ENCODE measurements at regions not wholly inside any gene's neighbourhood (a gene's known extent, or its start where the extent isn't known, plus 50 kb on each side); places are given as distances from the start of the nearest gene placed in this dataset.

DNA sequence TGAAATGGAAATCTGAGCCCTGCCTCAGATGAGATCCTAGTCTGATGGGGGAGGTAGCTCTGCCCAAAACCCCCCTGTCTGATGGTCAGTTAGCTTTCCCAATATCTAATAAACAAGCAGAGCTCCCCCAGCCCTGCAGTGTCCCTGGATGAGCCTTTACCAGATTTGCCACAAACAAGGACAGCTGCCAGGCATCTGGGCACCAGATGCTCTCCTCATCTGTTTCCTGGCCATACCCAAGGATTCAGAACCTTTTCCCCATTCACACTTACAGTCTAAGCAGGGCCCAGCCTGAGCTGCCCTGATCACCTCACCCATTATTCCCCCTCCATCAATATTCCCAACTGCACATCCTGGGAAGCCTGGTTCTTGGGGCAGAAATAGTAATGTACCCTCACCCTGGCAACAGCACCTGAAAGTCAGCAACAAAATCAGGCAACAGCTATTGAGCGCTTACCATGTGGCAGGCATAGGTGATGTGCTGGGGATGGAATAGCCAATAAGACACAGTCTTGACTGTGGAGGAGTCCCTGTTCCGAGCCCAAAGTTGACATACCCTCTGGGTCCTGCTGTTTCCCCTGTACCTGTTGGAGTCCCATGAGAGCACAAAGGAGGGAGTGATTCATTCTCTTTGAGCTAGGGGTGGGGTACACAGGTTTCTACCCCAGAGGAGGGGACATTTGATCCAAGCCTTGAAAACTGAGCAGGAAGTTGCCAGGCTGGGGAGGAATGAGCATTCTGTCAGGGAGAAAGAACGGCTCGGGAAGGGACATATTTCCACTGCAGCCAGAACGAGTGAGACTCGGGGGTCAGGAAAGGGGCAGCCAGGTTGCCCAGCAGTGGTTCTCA is 147.4 kb downstream of the TMEM132E start:
- 13% methylated on average over 4 of the region's 6 CpGs for WGBS (ENCODE audit: low lambda C conversion rate)
- in situ Hi-C loops (cut with HindIII; ENCODE audit: extremely low pct_ligation_motif_present, low pct_unique_long_range_greater_than_20kb) = no loop called here
- no peaks in the 10 kb centered on the region for H3K79me2 ChIP-seq (ENCODE audit: insufficient read depth, low read length)
- no peak for ATAC-seq
- no peak for DNase-seq (ENCODE audit: low spot score)
- H3K4me1 ChIP-seq (ENCODE audit: insufficient read depth, low read length) = no peaks in the 10 kb centered on the region
- H3K9me3 ChIP-seq (ENCODE audit: low read length) = no peaks in the 10 kb centered on the region
- no peak overlapping the region for H3K4me3 ChIP-seq (replicated peaks in 1 of 3; ENCODE audit: insufficient read depth in 1 of 3, low read depth in 2 of 3, low read length in 3 of 3)
- ChIA-PET POLR2A (no interaction called here), CTCF (ENCODE audit: low intra/inter-chr PET ratio, low total read pairs) (no interaction called here)
- intact Hi-C loops (cut with micrococcal nuclease; ENCODE audit: unreplicated experiment) = no loop called here
- no peak overlapping the region for H3K4me2 ChIP-seq (ENCODE audit: low read depth, low read length)
- H3K9ac ChIP-seq (ENCODE audit: insufficient read depth, low read depth, low read length) = no peak overlapping the region
- FAIRE-seq = no peak
- peaks cover 0 to 3% of the 10 kb centered on the region in 2 experiments; a peak in 1 of 5 replicates for H3K27me3 ChIP-seq (ENCODE audit: control insufficient read depth in 1 of 2, insufficient read depth in 2 of 2, low read length in 2 of 2)
- no TSS peak for BruUV-seq (replicated peaks)
- no peaks in the 10 kb centered on the region for H4K20me1 ChIP-seq (ENCODE audit: insufficient read depth, low read length)
- H3K36me3 ChIP-seq (replicated peaks in 1 of 2; ENCODE audit: control insufficient read depth in 1 of 2, insufficient read depth in 2 of 2, low read length in 2 of 2) = no peaks in the 10 kb centered on the region
- H2AFZ ChIP-seq (ENCODE audit: low read length) = no peak overlapping the region
- no peak overlapping the region for H3K27ac ChIP-seq (ENCODE audit: extremely low read length, insufficient read depth, low read length)
- TF ChIP-seq ZNF30 (CRISPR knock-in tag; IDR thresholded peaks at IDR 0.05) (no peak), ZNF746 (CRISPR knock-in tag; IDR thresholded peaks at IDR 0.05) (no peak), SRSF9 (IDR thresholded peaks at IDR 0.05; ENCODE audit: borderline replicate concordance, insufficient read depth, low read depth, low read length, poor library complexity, severe bottlenecking) (no peak), SETDB1 (CRISPR knock-in tag; IDR thresholded peaks at IDR 0.05; ENCODE audit: borderline replicate concordance) (no peak), IKZF1 (IDR thresholded peaks at IDR 0.05) (no peak), RERE (CRISPR knock-in tag; IDR thresholded peaks at IDR 0.05; ENCODE audit: low read depth) (no peak), BCL3 (CRISPR knock-in tag; IDR thresholded peaks at IDR 0.05) (no peak), MTF2 (CRISPR knock-in tag; IDR thresholded peaks at IDR 0.05; ENCODE audit: borderline replicate concordance) (no peak), EEA1 (CRISPR knock-in tag; IDR thresholded peaks at IDR 0.05; ENCODE audit: borderline replicate concordance) (no peak), PHF20 (CRISPR knock-in tag; IDR thresholded peaks at IDR 0.05) (no peak), ZNF225 (CRISPR knock-in tag; IDR thresholded peaks at IDR 0.05) (no peak), ZNF616 (CRISPR knock-in tag; IDR thresholded peaks at IDR 0.05; ENCODE audit: low read depth) (no peak), ZNF550 (CRISPR knock-in tag; IDR thresholded peaks at IDR 0.05; ENCODE audit: borderline replicate concordance) (no peak), DBP (CRISPR knock-in tag; IDR thresholded peaks at IDR 0.05; ENCODE audit: not compliant biosample characterization) (no peak)
- TF ChIP-seq, protein P1, sequence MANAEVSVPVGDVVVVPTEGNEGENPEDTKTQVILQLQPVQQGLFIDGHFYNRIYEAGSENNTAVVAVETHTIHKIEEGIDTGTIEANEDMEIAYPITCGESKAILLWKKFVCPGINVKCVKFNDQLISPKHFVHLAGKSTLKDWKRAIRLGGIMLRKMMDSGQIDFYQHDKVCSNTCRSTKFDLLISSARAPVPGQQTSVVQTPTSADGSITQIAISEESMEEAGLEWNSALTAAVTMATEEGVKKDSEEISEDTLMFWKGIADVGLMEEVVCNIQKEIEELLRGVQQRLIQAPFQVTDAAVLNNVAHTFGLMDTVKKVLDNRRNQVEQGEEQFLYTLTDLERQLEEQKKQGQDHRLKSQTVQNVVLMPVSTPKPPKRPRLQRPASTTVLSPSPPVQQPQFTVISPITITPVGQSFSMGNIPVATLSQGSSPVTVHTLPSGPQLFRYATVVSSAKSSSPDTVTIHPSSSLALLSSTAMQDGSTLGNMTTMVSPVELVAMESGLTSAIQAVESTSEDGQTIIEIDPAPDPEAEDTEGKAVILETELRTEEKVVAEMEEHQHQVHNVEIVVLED (CRISPR knock-in tag; IDR thresholded peaks at IDR 0.05; ENCODE audit: borderline replicate concordance) = no peak
